ENCODE measurements at regions not wholly inside any gene's neighbourhood (a gene's known extent, or its start where the extent isn't known, plus 50 kb on each side); places are given as distances from the start of the nearest gene placed in this dataset.

- Histone ChIP-seq H3K27me3 (ENCODE audit: control insufficient read depth, insufficient read depth, low read length) (no peaks in the 10 kb centered on the region), H3K79me2 (ENCODE audit: control insufficient read depth, insufficient read depth, low read length) (no peaks in the 10 kb centered on the region), H3K9ac (ENCODE audit: insufficient read depth, low read length) (no peak overlapping the region), H3K4me1 (ENCODE audit: control insufficient read depth, extremely low read depth, insufficient read depth, low read length) (no peaks in the 10 kb centered on the region), H3K4me3 (replicated peaks in 1 of 4; ENCODE audit: control extremely low read depth in 1 of 4, insufficient read depth in 1 of 4, low read depth in 3 of 4, low read length in 4 of 4) (no peak overlapping the region), H2AFZ (ENCODE audit: low read length) (no peak overlapping the region), H4K20me1 (ENCODE audit: control insufficient read depth, extremely low read depth, insufficient read depth, low read length) (no peaks in the 10 kb centered on the region), H3K9me3 (ENCODE audit: control insufficient read depth, insufficient read depth, low read depth, low read length) (no peaks in the 10 kb centered on the region), H3K4me2 (ENCODE audit: extremely low read depth, insufficient read depth, low read length) (no peak overlapping the region), H3K36me3 (ENCODE audit: control insufficient read depth, insufficient read depth, low read length) (no peaks in the 10 kb centered on the region), H3K27ac (ENCODE audit: insufficient read depth, low read length) (no peak overlapping the region)
- no peak for DNase-seq (ENCODE audit: low read depth in 2 of 2)
- TF ChIP-seq EZH2 (IDR thresholded peaks at IDR 0.05; ENCODE audit: low read length, missing control alignments) = no peak
- no peak for TF ChIP-seq CTCF (conservative IDR thresholded peaks at IDR 0.05 in 1 of 2, IDR thresholded peaks at IDR 0.05 in 1 of 2; ENCODE audit: low read depth in 1 of 2, low read length in 2 of 2)
Measured at GRCh38 chr4:66094070-66094469, 423.8 kb upstream of the EPHA5 start.

GRCh38 chr4:66091786-66092185 is 421.5 kb upstream of the EPHA5 start:
- Histone ChIP-seq H3K9ac (ENCODE audit: insufficient read depth, low read length) (no peak overlapping the region), H3K79me2 (ENCODE audit: control insufficient read depth, insufficient read depth, low read length) (no peaks in the 10 kb centered on the region), H3K4me2 (ENCODE audit: extremely low read depth, insufficient read depth, low read length) (no peak overlapping the region), H2AFZ (ENCODE audit: low read length) (no peak overlapping the region), H3K27ac (ENCODE audit: insufficient read depth, low read length) (no peak overlapping the region), H3K4me3 (replicated peaks in 1 of 4; ENCODE audit: control extremely low read depth in 1 of 4, insufficient read depth in 1 of 4, low read depth in 3 of 4, low read length in 4 of 4) (no peak overlapping the region), H3K4me1 (ENCODE audit: control insufficient read depth, extremely low read depth, insufficient read depth, low read length) (no peaks in the 10 kb centered on the region), H3K27me3 (ENCODE audit: control insufficient read depth, insufficient read depth, low read length) (no peaks in the 10 kb centered on the region), H4K20me1 (ENCODE audit: control insufficient read depth, extremely low read depth, insufficient read depth, low read length) (no peaks in the 10 kb centered on the region), H3K9me3 (ENCODE audit: control insufficient read depth, insufficient read depth, low read depth, low read length) (no peaks in the 10 kb centered on the region), H3K36me3 (ENCODE audit: control insufficient read depth, insufficient read depth, low read length) (no peaks in the 10 kb centered on the region)
- no peak for TF ChIP-seq EZH2 (IDR thresholded peaks at IDR 0.05; ENCODE audit: low read length, missing control alignments)
- no peak for TF ChIP-seq CTCF (conservative IDR thresholded peaks at IDR 0.05 in 1 of 2, IDR thresholded peaks at IDR 0.05 in 1 of 2; ENCODE audit: low read depth in 1 of 2, low read length in 2 of 2)
- peak in 1 of 2 donors; percentile 21 for DNase-seq (ENCODE audit: low read depth in 2 of 2)

DNA sequence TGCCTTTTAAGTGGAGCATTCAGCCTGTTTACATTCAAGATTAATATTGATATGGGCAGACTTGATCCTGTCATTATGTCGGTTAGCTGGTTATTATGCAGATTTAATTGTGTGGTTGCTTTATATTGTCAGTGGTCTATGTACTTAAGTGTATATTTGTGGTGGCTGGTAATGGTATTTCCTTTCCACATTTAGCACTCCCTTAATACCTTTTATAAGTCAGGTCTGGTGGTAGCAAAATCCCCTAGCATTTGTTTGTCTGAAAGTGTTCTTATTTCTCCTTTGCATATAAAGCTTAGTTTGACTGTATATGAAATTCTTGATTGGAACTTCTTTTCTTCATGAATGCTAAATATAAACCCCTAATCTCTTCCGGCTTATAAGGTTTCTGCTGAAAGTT is 403.7 kb upstream of the EPHA5 start:
- no peaks in the 10 kb centered on the region for H3K4me1 ChIP-seq (ENCODE audit: control insufficient read depth, extremely low read depth, insufficient read depth, low read length)
- no peak overlapping the region for H3K9ac ChIP-seq (ENCODE audit: insufficient read depth, low read length)
- H3K27me3 ChIP-seq (ENCODE audit: control insufficient read depth, insufficient read depth, low read length) = no peaks in the 10 kb centered on the region
- H3K9me3 ChIP-seq (ENCODE audit: control insufficient read depth, insufficient read depth, low read depth, low read length) = no peaks in the 10 kb centered on the region
- H3K4me3 ChIP-seq (replicated peaks in 1 of 4; ENCODE audit: control extremely low read depth in 1 of 4, insufficient read depth in 1 of 4, low read depth in 3 of 4, low read length in 4 of 4) = no peak overlapping the region
- H2AFZ ChIP-seq (ENCODE audit: low read length) = no peak overlapping the region
- no peaks in the 10 kb centered on the region for H4K20me1 ChIP-seq (ENCODE audit: control insufficient read depth, extremely low read depth, insufficient read depth, low read length)
- no peaks in the 10 kb centered on the region for H3K36me3 ChIP-seq (ENCODE audit: control insufficient read depth, insufficient read depth, low read length)
- no peak for DNase-seq (ENCODE audit: low read depth in 2 of 2)
- H3K79me2 ChIP-seq (ENCODE audit: control insufficient read depth, insufficient read depth, low read length) = no peaks in the 10 kb centered on the region
- TF ChIP-seq CTCF (conservative IDR thresholded peaks at IDR 0.05 in 1 of 2, IDR thresholded peaks at IDR 0.05 in 1 of 2; ENCODE audit: low read depth in 1 of 2, low read length in 2 of 2) = no peak
- no peak overlapping the region for H3K4me2 ChIP-seq (ENCODE audit: extremely low read depth, insufficient read depth, low read length)
- H3K27ac ChIP-seq (ENCODE audit: insufficient read depth, low read length) = no peak overlapping the region
